ENCODE measurements at regions not wholly inside any gene's neighbourhood (a gene's known extent, or its start where the extent isn't known, plus 50 kb on each side); places are given as distances from the start of the nearest gene placed in this dataset.

DNA sequence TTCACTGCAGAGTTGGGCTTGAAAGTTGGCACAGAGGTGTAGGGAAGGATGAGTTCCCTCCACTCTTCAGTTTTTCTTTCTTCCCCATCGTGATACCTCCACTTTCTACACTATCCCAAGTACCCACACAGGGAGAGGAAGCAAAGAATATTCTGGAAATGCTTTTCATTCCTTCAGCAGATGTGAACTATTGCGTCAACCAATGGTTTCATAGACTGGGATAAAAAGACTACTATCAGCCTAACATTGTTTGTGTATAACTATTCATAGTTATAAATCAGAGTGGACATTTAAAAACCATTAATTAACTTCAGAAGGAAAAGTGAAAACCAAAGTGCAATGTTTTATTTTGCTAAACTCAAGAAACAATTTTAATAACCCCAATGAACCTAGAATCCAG lies 63.6 kb upstream of the MAMDC2 start:
- H3K4me3 ChIP-seq (replicated peaks; ENCODE audit: low read depth, low read length), result no peak overlapping the region
- DNase-seq (ENCODE audit: extremely low read depth, insufficient read length), result no peak
- TF ChIP-seq, protein P1, sequence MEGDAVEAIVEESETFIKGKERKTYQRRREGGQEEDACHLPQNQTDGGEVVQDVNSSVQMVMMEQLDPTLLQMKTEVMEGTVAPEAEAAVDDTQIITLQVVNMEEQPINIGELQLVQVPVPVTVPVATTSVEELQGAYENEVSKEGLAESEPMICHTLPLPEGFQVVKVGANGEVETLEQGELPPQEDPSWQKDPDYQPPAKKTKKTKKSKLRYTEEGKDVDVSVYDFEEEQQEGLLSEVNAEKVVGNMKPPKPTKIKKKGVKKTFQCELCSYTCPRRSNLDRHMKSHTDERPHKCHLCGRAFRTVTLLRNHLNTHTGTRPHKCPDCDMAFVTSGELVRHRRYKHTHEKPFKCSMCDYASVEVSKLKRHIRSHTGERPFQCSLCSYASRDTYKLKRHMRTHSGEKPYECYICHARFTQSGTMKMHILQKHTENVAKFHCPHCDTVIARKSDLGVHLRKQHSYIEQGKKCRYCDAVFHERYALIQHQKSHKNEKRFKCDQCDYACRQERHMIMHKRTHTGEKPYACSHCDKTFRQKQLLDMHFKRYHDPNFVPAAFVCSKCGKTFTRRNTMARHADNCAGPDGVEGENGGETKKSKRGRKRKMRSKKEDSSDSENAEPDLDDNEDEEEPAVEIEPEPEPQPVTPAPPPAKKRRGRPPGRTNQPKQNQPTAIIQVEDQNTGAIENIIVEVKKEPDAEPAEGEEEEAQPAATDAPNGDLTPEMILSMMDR (IDR thresholded peaks at IDR 0.05; ENCODE audit: insufficient read depth, low read length, poor library complexity, severe bottlenecking), result no peak
- no peaks in the 10 kb centered on the region; the same call in 1 of the 2 replicates for H3K27me3 ChIP-seq (replicated peaks; ENCODE audit: control insufficient read depth, insufficient read depth, low read length)
- no peaks in the 10 kb centered on the region for H3K36me3 ChIP-seq (ENCODE audit: control insufficient read depth, insufficient read depth, low read length)

DNA sequence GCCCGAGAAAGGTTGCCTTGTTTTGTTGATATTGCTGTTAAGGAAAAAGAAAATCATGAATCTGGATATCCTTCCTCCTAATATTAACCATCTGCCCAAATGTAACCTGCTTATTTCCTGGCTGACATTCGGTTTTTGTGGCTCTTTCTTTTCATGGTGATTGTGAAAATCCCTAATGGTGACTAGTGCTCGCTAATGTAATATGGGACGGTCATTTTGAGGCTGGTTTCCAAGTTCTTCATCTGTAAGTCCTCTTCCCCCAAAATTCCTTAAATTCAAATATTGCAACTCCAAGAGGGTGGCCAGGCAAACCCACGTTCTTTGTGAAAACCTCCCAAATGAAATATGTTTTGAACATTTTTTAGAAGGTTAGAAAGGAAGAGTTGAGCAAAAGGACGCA lies 63.1 kb upstream of the MAMDC2 start:
- no peak for DNase-seq (ENCODE audit: extremely low read depth, insufficient read length)
- Histone ChIP-seq H3K27me3 (replicated peaks; ENCODE audit: control insufficient read depth, insufficient read depth, low read length) (no peaks in the 10 kb centered on the region; the same call in 1 of the 2 replicates), H3K4me3 (replicated peaks; ENCODE audit: low read depth, low read length) (no peak overlapping the region), H3K36me3 (ENCODE audit: control insufficient read depth, insufficient read depth, low read length) (no peaks in the 10 kb centered on the region)
- TF ChIP-seq, protein P1 (IDR thresholded peaks at IDR 0.05; ENCODE audit: insufficient read depth, low read length, poor library complexity, severe bottlenecking), result no peak

DNA sequence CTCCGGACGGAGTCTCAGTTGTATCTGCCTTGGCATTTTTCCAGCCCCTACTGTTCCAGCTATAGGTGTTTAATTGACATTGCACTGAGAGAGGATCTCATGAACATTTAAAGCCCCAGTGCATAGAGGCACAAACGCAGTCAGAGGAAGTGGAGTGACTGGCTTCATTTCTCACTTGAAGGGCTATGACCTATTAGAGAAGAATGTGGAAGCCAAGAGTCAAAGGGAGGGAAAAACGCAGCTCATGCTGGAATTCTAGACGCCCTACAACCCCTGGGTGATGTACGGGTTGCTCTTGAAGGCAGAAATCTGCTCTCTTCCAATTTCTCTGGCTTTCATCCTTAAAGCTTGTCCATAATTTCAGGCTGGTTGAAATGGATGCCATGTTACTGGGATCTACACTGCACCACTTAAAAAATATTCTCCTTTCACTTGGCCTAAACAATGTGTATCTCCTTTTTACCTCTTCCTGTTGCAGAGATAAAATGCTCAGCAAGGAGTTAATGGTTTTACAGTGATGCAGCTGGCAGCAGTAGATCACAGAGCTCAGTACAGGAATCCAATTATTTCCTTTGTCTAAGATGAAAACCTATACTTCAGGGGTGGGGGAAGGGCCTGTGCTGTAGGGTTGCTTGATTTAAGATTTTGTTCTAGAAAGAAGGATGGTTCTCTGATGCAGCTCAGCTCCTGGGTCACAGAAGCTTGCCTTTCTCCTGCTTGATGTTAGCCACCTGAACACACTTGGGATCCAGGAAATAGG lies 61.8 kb upstream of the MAMDC2 start:
- Histone ChIP-seq H3K27me3 (replicated peaks; ENCODE audit: control insufficient read depth, insufficient read depth, low read length) (no peaks in the 10 kb centered on the region; the same call in 1 of the 2 replicates), H3K36me3 (ENCODE audit: control insufficient read depth, insufficient read depth, low read length) (no peaks in the 10 kb centered on the region), H3K4me3 (replicated peaks; ENCODE audit: low read depth, low read length) (no peak overlapping the region)
- no peak for DNase-seq (ENCODE audit: extremely low read depth, insufficient read length)
- TF ChIP-seq, protein P1 (IDR thresholded peaks at IDR 0.05; ENCODE audit: insufficient read depth, low read length, poor library complexity, severe bottlenecking), result no peak

DNA sequence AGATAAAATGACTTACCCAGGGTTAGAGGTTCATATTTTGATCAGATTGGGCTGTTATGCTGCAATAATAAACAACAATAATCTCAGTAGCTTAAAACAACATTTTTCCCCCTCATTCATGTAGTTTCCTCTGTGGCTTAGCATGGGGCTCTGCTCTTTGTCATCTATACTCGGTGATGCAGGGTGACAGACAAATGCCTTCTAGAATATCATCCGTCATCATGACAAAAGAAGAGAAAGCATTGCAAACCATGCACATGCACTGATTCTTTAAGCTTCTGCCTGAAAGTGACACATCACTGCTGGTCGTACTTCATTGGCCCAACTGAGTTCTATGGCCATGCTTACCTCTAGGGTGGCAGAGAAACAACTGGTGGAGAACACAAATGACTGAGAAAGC lies 58.8 kb upstream of the MAMDC2 start:
- DNase-seq (ENCODE audit: extremely low read depth, insufficient read length), result no peak
- Histone ChIP-seq H3K4me3 (replicated peaks; ENCODE audit: low read depth, low read length) (no peak overlapping the region), H3K27me3 (replicated peaks; ENCODE audit: control insufficient read depth, insufficient read depth, low read length) (no peaks in the 10 kb centered on the region; the same call in none of the 2 replicates)

DNA sequence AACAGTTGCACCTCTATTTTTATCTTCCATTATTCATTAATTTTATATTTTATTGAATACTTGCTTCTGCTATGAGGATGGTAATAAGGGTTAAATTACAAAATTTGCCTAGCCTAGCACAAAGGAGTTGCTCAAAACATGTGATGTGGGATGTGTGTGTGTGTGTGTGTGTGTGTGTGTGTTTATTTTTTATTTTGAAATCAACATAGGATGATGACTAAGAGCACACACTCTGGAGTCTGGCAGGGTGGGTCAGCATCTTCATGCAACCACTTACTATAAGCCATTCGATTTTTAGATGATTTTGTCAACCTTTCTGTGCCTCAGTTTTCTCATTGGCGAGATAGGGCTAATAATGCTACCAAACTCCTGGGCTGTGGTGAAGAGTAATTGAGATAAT lies 57.7 kb upstream of the MAMDC2 start:
- H3K27me3 ChIP-seq (replicated peaks; ENCODE audit: control insufficient read depth, insufficient read depth, low read length), result no peaks in the 10 kb centered on the region; the same call in none of the 2 replicates
- TF ChIP-seq, protein P1 (IDR thresholded peaks at IDR 0.05; ENCODE audit: insufficient read depth, low read length, poor library complexity, severe bottlenecking), result no peak
- no peak for DNase-seq (ENCODE audit: extremely low read depth, insufficient read length)

More for the DNA sequence above, 58.8 kb upstream of the MAMDC2 start:
- no peaks in the 10 kb centered on the region for H3K36me3 ChIP-seq (ENCODE audit: control insufficient read depth, insufficient read depth, low read length)
- TF ChIP-seq, protein P1 (IDR thresholded peaks at IDR 0.05; ENCODE audit: insufficient read depth, low read length, poor library complexity, severe bottlenecking), result no peak

More for the DNA sequence above, 57.7 kb upstream of the MAMDC2 start:
- no peaks in the 10 kb centered on the region for H3K36me3 ChIP-seq (ENCODE audit: control insufficient read depth, insufficient read depth, low read length)
- no peak overlapping the region for H3K4me3 ChIP-seq (replicated peaks; ENCODE audit: low read depth, low read length)
